Astrocyte of the spinal cord (primary cell): ENCODE measurements at regions not wholly inside any gene's neighbourhood (a gene's known extent, or its start where the extent isn't known, plus 50 kb on each side); places are given as distances from the start of the nearest gene placed in this dataset.

Experiments used
- DNase-seq: peaks from one replicate; pipeline ENCODE4 v3.0.0; 2011; ENCODE audit warnings: low read depth, low spot score
- H3K4me3 ChIP-seq: 2 replicates; pipeline ENCODE4 v1.5.1; 2011; ENCODE audit warnings: low read depth, mild to moderate bottlenecking, low read length, moderate library complexity
- CTCF ChIP-seq: IDR thresholded peaks from 2 replicates; pipeline ENCODE4 v1.5.1; 2012; ENCODE audit warnings: low read depth, mild to moderate bottlenecking, low read length, inconsistent platforms
- in situ Hi-C: cut with HindIII; loops from 2 replicates; pipeline ENCODE4 v1.10.0; 2017; ENCODE audit warnings: low sequenced_read_pairs

GRCh38 chr22:48025096-48025495, 1262.6 kb downstream of the TBC1D22A start:
- DNase-seq = no peak
- in situ Hi-C loops = no loop called here
- no peak overlapping the region for H3K4me3 ChIP-seq
- no peak for TF ChIP-seq CTCF

- no peak for TF ChIP-seq CTCF
- DNase-seq = no peak
- in situ Hi-C loops = no loop called here
- no peak overlapping the region for H3K4me3 ChIP-seq
Observed at GRCh38 chr22:48021991-48022401, 1259.5 kb downstream of the TBC1D22A start.

GRCh38 chr22:48018346-48018745, 1255.9 kb downstream of the TBC1D22A start:
- no peak for DNase-seq
- TF ChIP-seq CTCF = no peak
- in situ Hi-C loops = no loop called here
- no peak overlapping the region for H3K4me3 ChIP-seq

- H3K4me3 ChIP-seq = no peak overlapping the region
- in situ Hi-C loops = no loop called here
Observed at GRCh38 chr22:48015701-48016100, 1253.3 kb downstream of the TBC1D22A start.

GRCh38 chr22:48004936-48005335, 1242.5 kb downstream of the TBC1D22A start:
- in situ Hi-C loops = no loop called here
- no peak for DNase-seq
- H3K4me3 ChIP-seq = no peak overlapping the region
- no peak for TF ChIP-seq CTCF

More at GRCh38 chr22:48015701-48016100, 1253.3 kb downstream of the TBC1D22A start:
- no peak for DNase-seq
- no peak for TF ChIP-seq CTCF

GRCh38 chr22:48004038-48004437, 1241.6 kb downstream of the TBC1D22A start:
- TF ChIP-seq CTCF = no peak
- no peak for DNase-seq
- in situ Hi-C loops = no loop called here

GRCh38 chr22:48001101-48001500, 1238.7 kb downstream of the TBC1D22A start:
- in situ Hi-C loops = no loop called here

More at GRCh38 chr22:48004038-48004437, 1241.6 kb downstream of the TBC1D22A start:
- H3K4me3 ChIP-seq = no peak overlapping the region

More at GRCh38 chr22:48001101-48001500, 1238.7 kb downstream of the TBC1D22A start:
- H3K4me3 ChIP-seq = no peak overlapping the region
- no peak for DNase-seq
- no peak for TF ChIP-seq CTCF
